Stimulated activated CD8-positive, alpha-beta memory T cell treated with anti-CD3 and anti-CD28 coated beads, Interleukin-15, amount 100 ng/mL, for 48 hours (primary cell): ENCODE measurements at regions not wholly inside any gene's neighbourhood (a gene's known extent, or its start where the extent isn't known, plus 50 kb on each side); places are given as distances from the start of the nearest gene placed in this dataset.
"Not testable (repeated sequence)": the region's sequence is repeated elsewhere in the genome, so short reads cannot be mapped to it uniquely, and the experiment has no call there.

Source experiments
- DNase-seq, 2 donors: peaks; one replicate each; pipeline ENCODE4 v3.0.0-alpha.2; 2020; ENCODE audit warnings: low read depth in 2 of 2

DNA sequence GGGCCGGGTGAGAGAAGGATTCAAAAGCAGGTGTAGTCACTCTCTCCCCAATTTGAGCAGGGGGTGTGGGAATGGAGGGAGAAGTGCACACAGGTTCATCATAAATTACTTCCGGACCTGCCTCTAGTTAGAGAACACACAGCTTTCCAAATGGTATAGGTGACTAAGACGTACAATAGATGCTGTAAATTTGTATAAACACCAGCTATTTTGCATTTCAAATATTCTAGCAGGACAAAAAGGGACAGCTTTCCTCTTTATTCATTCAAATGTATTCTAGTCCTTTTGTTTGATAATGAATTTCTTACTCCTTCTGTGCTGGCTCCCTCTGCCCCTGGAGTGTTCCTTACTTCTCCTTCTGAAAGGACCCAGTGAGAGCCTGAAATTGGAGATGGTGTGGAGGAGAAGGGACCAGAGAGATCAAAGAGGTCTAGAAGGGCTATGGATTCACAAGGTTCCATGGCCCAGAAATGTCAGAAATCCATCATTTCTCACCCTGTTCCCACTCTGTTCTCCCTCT, 53.2 kb upstream of the SH3BP4 start:
- DNase-seq: no peak

DNA sequence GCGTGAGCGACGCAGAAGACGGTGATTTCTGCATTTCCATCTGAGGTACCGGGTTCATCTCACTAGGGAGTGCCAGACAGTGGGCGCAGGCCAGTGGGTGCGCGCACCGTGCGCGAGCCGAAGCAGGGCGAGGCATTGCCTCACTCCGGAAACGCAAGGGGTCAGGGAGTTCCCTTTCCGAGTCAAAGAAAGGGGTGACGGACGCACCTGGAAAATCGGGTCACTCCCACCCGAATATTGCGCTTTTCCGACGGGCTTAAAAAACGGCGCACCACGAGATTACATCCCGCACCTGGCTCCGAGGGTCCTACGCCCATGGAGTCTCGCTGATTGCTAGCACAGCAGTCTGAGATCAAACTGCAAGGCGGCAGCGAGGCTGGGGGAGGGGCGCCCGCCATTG, 63.4 kb upstream of the SH3BP4 start:
- not testable (repeated sequence) for DNase-seq

DNA sequence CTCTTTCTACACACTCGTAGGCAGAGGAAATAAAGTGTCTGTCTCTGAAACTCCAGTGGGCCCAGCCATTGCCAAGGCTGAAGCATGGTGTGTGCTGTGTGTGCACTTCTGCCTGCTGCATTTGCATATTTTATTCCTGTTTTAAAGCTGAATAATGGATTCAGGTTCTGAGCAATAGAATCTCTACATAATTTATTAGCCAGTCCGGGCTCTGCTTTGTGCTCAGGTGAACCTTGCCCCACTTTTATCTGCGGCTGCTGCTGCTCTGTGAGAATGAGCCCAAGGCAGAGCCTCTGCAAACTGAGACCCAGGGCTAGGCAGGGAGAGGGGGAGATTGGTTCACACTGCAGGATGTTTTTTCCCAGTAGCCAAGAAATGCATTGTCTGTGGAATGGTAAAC, 64.6 kb upstream of the SH3BP4 start:
- DNase-seq: no peak

GRCh38 chr2:234885886-234886285, 65.9 kb upstream of the SH3BP4 start:
- DNase-seq: no peak

GRCh38 chr2:234885118-234885517, 66.7 kb upstream of the SH3BP4 start:
- no peak for DNase-seq

- no peak for DNase-seq
Measured at GRCh38 chr2:234884591-234884990, 67.2 kb upstream of the SH3BP4 start.

DNA sequence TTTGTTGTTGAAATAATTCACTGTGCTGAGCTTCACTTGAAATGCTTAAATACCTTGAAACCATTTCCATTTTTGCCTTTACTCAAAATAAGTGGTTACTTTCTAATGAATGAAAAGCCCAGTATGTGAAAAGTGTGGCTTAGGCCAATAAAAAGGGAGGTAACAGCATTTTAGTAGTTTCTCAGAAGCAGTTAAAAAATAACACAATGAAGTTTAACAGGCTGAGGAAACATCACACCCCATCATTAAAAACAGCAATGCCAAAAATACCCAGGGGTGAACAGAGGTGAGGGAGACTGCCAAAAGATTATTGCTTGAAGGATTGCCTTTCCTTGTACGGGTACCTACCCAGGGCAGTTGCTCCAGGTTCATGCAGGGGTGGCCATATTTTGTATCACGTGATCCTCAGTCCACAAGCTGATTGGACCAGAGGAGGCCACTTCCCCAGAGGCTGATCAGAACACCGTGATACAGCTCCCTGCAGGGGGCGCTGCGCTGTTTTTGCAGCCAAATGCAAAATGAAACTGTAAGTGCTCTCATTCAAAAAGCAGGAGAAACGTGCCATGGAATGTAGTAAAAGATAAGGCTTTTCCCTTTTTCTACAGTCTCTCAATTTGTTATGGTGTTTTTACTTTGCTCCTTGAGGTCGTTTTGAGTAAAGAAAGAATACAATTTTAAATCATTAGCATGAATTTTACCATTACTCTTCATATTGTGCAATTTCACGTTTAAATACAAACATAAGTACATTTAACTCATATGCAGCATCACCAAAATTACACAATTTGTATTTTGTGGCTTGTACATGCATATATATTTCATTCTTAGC, 70.2 kb upstream of the SH3BP4 start:
- DNase-seq: peak; percentile 30 to 42

DNA sequence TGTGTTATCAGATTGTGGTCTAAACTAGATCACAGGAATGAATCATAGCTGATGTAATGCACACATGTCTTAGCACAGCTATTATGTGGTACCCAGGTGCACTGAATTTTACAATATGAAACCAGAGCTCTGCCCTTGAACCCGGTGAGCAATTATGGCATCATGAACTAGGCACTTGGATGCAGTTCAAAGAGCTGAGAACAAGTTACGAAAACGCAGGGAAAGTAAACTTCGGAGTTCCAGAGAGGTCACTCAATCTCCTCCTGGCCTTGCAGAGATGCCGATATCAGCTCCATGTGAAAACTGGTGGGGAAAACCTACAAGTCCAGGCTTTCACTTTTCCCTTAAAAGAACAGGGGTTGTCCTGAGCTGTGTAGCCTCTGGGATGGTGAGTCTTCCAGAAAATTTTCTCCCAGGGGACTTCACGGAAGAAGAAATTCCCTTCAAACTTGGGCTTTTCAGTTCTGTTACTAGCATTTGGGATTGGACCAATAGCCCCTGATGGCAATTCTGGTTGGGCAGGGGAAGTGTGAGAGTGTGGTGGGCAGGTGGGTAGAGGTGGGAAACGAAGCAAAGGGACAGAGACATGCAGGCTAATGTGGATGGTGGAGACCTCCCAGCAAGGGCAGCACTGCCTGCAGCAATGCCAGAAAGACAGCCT, 71.1 kb upstream of the SH3BP4 start:
- DNase-seq: peak in 1 of 2 donors; percentile 16

DNA sequence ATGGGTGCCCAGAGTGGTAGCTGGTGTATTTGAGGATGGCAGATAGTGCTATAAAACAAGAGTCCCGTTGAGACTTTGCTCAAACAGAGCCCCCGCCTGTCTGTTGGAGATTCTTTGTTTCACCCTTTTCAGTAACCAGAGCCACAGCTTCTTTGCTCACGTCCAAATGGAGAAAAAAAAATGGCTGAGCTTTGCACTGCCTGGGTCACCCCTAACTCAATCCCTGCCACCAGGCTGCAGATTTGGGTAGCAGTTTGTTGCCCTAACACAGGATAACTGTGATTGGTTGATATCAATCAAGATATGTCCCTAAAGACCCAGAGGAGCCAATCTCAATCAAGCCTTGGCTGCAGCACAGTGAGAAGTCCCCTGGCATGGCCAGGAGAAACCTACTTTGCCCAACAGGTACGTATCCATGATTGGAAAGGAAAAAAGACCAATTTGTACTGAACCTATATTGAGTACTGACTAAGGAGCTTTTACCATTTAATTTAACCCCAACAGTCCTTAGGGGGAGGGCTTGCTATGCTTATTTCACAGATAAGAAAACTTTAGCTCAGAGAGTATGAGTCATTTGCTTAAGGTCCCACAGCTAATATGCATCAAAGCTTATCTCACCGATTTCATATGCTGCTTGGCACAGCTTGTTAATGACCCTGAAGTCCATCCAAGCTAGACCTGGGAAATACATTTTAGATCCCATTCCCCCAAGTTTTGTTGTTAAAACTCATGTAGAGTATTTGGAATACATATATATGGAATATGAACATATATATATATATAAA, 72.0 kb upstream of the SH3BP4 start:
- DNase-seq: no peak

- DNase-seq: not testable (repeated sequence)
Measured at GRCh38 chr2:234876621-234877020, 75.2 kb upstream of the SH3BP4 start.

GRCh38 chr2:234874347-234875046, 77.3 kb upstream of the SH3BP4 start:
- DNase-seq: no peak

DNA sequence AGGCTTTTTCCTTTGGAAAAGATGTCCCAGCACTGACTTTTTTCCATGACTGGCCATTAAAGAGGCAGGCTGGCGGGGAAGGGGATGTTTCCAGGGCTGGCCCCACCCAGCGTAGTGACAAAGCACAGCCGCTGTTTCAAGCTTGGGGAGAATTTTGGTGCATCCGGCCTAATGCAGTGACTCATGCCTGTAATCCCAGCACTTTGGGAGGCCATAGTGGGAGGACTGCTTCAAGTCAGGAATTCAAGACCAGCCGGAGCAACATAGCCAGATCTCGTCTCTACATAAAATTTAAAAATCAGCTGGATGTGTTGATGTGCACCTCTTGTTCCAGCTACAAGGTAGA, 78.0 kb upstream of the SH3BP4 start:
- DNase-seq: no peak

DNA sequence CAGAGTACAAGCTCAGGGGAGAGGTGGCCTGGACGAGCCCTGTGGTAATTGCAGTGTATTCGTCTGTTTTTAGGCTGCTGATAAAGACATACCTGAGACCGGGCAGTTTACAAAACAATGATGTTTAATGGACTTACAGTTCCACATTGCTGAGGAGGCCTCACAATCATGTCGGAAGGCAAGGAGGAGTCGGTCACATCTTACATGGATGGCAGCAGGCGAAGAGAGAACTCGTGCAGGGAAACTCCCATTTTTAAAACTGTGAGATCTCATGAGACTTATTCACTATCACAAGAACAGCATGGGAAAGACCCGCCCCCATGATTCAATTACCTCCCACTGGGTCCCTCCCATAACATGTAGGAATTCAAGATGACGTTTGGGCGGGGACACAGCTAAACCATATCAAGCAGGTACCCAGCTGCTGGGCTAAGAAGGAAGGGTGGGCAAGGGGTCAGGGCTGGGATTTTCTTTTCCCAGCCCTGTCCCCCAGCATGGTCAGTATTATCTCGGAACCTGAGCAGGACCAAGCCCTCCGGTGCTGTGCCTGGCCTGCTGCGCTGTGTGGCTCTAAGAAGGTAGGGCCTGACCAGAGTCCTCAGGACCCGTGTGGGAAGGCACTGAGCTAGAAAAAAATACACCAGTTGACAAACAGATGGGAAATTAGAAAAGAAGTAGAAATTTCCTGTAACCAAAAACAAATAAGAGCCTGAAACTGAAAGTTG, 78.6 kb upstream of the SH3BP4 start:
- DNase-seq: no peak

DNA sequence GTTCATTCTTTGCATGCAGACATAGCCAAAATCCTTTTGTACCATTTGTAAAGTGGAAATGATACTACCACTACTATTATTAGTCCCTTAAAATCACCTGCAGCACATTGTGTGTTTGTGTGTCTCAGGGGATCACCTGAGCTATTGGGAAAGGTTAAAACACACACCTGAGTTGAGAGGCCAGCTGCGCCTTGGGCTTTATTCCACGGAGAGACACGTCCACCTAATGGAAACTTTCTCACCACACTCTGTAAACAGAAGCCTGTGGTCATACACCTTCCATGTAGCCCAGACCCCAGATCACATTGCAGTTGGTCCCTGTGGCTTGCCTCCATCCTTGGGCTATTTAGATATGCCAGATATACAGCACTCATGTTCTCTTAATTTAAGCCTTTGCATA, 81.8 kb upstream of the SH3BP4 start:
- DNase-seq: no peak

- DNase-seq: no peak
Measured at GRCh38 chr2:234869164-234869563, 82.7 kb upstream of the SH3BP4 start.

DNA sequence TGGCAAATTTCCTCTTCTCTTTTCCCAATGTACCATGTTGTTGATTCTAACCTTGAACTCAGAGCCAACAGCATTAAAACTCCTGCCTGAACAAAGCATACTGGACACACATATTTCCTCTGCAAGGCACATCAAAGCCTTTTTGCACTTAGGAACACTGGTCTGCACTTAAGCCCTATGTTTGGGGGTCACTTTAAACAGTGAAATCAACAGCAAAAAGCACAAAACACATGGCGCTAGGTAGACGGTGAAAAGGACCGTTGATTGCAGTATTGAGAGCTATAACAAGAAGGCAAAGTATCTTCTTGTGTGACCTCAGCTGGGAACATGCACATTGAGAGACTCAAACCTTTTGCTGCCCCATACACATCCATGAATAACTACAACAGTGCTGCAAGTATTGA, 83.9 kb upstream of the SH3BP4 start:
- DNase-seq: no peak

DNA sequence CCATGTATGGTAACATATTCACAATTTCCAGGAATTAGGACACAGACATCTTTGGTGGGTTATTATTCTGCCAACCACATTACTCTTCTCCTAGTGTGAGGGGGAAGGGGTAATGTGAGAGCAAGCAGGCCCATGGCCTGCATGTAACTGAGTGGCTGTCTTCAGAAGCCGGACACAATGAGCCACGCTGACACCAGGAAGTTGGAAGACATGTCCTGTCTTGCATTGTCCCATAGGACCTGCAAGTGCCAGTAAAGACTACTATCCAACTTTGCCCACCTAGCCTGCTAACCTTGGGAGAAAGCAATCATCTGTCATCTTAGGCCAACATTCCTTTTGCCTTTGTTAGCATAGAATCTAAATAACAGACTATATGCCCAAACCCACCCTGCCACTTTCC, 86.2 kb upstream of the SH3BP4 start:
- no peak for DNase-seq

GRCh38 chr2:234865040-234865439, 86.8 kb upstream of the SH3BP4 start:
- no peak for DNase-seq

GRCh38 chr2:234864506-234864905, 87.3 kb upstream of the SH3BP4 start:
- DNase-seq: no peak

DNA sequence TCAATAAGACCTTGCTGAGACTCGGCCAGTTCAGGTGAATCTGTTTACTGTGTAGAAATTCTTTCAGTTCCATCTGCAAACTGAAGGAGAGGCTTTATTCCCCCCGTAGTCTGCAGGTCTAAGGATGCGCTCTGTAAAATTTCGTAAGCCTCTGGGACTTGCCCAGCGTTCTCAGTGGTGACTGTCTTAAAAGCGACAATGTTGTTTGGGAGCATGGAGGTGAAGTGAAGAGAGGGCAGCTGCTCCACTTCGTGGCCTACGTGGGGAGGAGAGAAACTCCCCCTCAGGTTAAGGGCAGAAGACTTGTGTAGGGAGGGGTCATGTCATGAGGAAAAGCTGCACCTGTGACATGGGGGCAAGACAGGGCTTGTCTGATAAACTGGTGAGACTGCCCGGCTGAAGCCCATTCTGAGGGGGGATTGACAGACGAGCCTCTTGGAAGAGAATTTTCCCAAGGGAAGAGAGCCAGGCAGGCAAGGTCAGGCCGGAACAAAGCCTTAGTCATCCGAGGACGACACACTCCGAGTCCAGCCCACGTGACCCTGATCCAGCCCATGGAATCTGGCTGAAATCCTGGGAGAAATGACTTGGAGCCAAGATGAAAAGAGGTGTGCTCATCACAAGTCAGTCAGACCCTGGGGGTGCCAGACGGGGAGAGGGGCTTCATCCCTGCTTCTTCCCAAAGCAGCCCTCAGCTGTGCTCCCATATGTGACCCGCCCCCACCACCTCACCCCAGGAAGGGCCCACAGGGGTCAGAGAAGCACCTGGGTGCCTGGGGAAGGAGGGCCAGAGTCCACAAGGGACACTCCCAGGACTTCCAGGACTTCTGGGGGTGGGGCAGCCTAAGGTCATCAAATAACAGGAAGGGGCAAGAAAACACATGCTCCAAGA, 88.5 kb upstream of the SH3BP4 start:
- no peak for DNase-seq
